GM23248 (cell line): ENCODE measurements at regions not wholly inside any gene's neighbourhood (a gene's known extent, or its start where the extent isn't known, plus 50 kb on each side); places are given as distances from the start of the nearest gene placed in this dataset.

Source experiments
- DNase-seq: peaks from one replicate; pipeline ENCODE4 v3.0.0-alpha.2; 2015
- H2AFZ ChIP-seq: fragments of 200-600 bp; sonication (generic); 2 replicates; pipeline ENCODE4 v1.6.1; 2016; ENCODE audit warnings: antibody characterized with exemption
- H3F3A ChIP-seq: fragments of 200-600 bp; sonication (generic); 2 replicates; pipeline ENCODE4 v1.6.1; 2016; ENCODE audit warnings: mild to moderate bottlenecking, antibody characterized with exemption, mixed run types; ENCODE audit not compliant: insufficient read depth
- H3K27ac ChIP-seq: fragments of 200-600 bp; sonication (generic); 2 replicates; pipeline ENCODE4 v1.5.1; 2016; ENCODE audit warnings: mild to moderate bottlenecking
- H3K27me3 ChIP-seq: fragments of 200-600 bp; sonication (generic); replicated peaks from 2 replicates; pipeline ENCODE4 v1.6.1; 2016; ENCODE audit warnings: mild to moderate bottlenecking; ENCODE audit not compliant: insufficient read depth
- H3K36me3 ChIP-seq: fragments of 200-600 bp; sonication (generic); 2 replicates; pipeline ENCODE4 v1.6.1; 2016; ENCODE audit warnings: low read depth, mild to moderate bottlenecking
- H3K4me1 ChIP-seq: fragments of 200-600 bp; sonication (generic); 2 replicates; pipeline ENCODE4 v1.6.1; 2016; ENCODE audit warnings: mild to moderate bottlenecking; ENCODE audit not compliant: insufficient read depth
- H3K4me2 ChIP-seq: fragments of 200-600 bp; sonication (generic); one replicate; pipeline ENCODE4 v1.6.1; 2016; ENCODE audit warnings: mild to moderate bottlenecking; ENCODE audit not compliant: unreplicated experiment
- H3K4me3 ChIP-seq: fragments of 200-600 bp; sonication (generic); 2 replicates; pipeline ENCODE4 v1.5.1; 2016; ENCODE audit warnings: mild to moderate bottlenecking
- H3K79me2 ChIP-seq: fragments of 200-600 bp; sonication (generic); 2 replicates; pipeline ENCODE4 v1.6.1; 2016; ENCODE audit warnings: mild to moderate bottlenecking; ENCODE audit not compliant: insufficient read depth
- H3K9ac ChIP-seq: fragments of 200-600 bp; sonication (generic); 2 replicates; pipeline ENCODE4 v1.6.1; 2016; ENCODE audit warnings: mild to moderate bottlenecking
- H3K9me2 ChIP-seq: fragments of 200-600 bp; sonication (generic); 2 replicates; pipeline ENCODE4 v1.6.1; 2016; ENCODE audit warnings: mixed run types, mild to moderate bottlenecking, moderate library complexity; ENCODE audit not compliant: insufficient read depth
- H3K9me3 ChIP-seq: fragments of 200-600 bp; sonication (generic); one replicate; pipeline ENCODE4 v1.6.1; 2017; ENCODE audit warnings: low read depth
- H4K20me1 ChIP-seq: fragments of 200-600 bp; sonication (generic); 2 replicates; pipeline ENCODE4 v1.6.0; 2016; ENCODE audit not compliant: insufficient read depth
- EZH2 ChIP-seq: fragments of 200-600 bp; sonication (generic); IDR thresholded peaks from 2 replicates; pipeline ENCODE4 v1.6.1; 2018; ENCODE audit warnings: antibody characterized with exemption, mild to moderate bottlenecking; ENCODE audit not compliant: insufficient read depth, poor library complexity, severe bottlenecking
- EZH2phosphoT487 ChIP-seq: fragments of 200-600 bp; sonication (generic); IDR thresholded peaks from 2 replicates; pipeline ENCODE4 v1.6.1; 2018; ENCODE audit warnings: antibody characterized with exemption, moderate library complexity, mild to moderate bottlenecking, low read depth; ENCODE audit not compliant: insufficient read depth
- WGBS, 2 experiments: methylation state at CpG; one replicate each; pipeline ENCODE4 v1.1.6; 2015 to 2017; ENCODE audit warnings: low lambda C conversion rate in 2 of 2, low coverage in 1 of 2; ENCODE audit errors: missing lambda C conversion rate in 2 of 2; 5-methylcytosine and 5-hydroxymethylcytosine counted together
- in situ Hi-C: fragments of 300-500 bp; cut with MboI; formaldehyde crosslinking; loops from 2 replicates; pipeline ENCODE4 v1.15.0; 2020

DNA sequence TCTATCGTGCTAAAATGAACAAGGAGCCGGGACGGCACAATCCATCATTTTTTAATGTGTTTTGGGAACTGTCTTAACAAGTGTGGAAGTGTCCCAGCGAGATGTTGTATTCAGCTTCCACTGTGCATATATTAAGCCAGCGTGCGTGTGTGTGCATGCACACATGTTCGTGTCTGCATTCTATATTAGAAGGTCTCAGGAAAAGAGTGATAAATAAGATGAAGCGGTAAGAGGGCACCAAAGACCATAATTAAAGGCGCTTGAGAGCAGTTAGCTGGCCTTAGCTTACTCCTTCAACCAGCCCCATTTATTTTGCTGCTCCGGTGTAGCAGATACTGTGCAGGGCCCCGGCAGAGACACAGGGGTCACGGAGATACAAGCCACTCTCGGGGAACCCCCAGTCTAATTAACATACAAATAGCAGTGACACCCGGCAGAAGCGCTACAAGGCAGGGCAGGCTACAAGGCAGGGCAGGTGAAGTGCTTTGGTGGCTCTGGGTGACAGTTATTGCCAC lies 206.5 kb upstream of the RREB1 start:
- TF ChIP-seq EZH2phosphoT487 (no peak), EZH2 (no peak)
- Histone ChIP-seq H3F3A (no peaks in the 10 kb centered on the region), H3K27me3 (no peaks in the 10 kb centered on the region; the same call in 1 of the 2 replicates), H3K4me1 (no peaks in the 10 kb centered on the region), H3K9me3 (no peaks in the 10 kb centered on the region), H3K27ac (no peak overlapping the region), H3K79me2 (no peaks in the 10 kb centered on the region), H3K36me3 (no peaks in the 10 kb centered on the region), H2AFZ (no peak overlapping the region), H3K4me3 (no peak overlapping the region), H3K9ac (no peak overlapping the region), H3K4me2 (no peak overlapping the region), H3K9me2 (no peaks in the 10 kb centered on the region), H4K20me1 (no peaks in the 10 kb centered on the region)
- in situ Hi-C loops: no loop called here
- DNase-seq: no peak
- WGBS, 2 experiments: 34 to 37% methylated on average over 15 of the region's 15 CpGs

GRCh38 chr6:6901945-6902344 lies 205.8 kb upstream of the RREB1 start:
- Histone ChIP-seq H3K4me2 (no peak overlapping the region), H3K36me3 (no peaks in the 10 kb centered on the region), H2AFZ (no peak overlapping the region), H3K9ac (no peak overlapping the region), H3K9me3 (no peaks in the 10 kb centered on the region), H3K4me3 (no peak overlapping the region), H4K20me1 (no peaks in the 10 kb centered on the region), H3K27me3 (no peaks in the 10 kb centered on the region; the same call in 1 of the 2 replicates), H3K4me1 (no peaks in the 10 kb centered on the region), H3K9me2 (no peaks in the 10 kb centered on the region), H3K79me2 (no peaks in the 10 kb centered on the region), H3F3A (no peaks in the 10 kb centered on the region), H3K27ac (no peak overlapping the region)
- TF ChIP-seq EZH2phosphoT487 (no peak), EZH2 (no peak)
- no peak for DNase-seq
- in situ Hi-C loops: no loop called here
- WGBS, 2 experiments: 70 to 74% methylated on average over 3 of the region's 3 CpGs

DNA sequence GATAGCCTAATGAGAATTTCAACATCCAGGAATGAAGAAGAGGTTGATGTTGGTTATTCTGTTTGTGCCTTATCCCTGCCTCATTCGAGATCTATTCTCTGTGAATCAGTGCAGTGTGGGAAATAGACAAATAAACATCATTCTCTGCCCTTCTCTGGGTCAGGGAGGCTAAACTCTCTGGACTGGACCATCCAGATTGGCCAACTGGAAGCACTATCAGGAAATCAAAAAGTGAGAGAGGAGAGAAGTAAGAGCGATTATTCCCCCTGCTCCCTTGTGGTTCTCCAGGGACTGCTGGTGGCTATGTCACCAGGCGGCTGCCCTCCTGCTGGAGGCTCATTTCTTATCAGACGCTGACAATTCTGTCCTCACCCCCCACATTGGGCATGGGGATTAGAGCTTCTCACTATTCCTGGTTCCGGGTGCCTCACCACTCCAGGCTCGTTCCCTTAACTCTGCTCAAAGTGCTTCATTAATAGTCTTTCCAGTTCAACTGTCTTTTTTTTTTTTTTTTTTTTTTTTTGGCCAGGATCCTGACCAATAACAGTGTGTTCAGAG lies 201.7 kb upstream of the RREB1 start:
- H3K27me3 ChIP-seq: no peaks in the 10 kb centered on the region; the same call in 1 of the 2 replicates
- H3K27ac ChIP-seq: no peak overlapping the region
- H2AFZ ChIP-seq: no peak overlapping the region
- no peak for TF ChIP-seq EZH2phosphoT487
- TF ChIP-seq EZH2: no peak
- H3F3A ChIP-seq: no peaks in the 10 kb centered on the region
- in situ Hi-C loops: no loop called here
- no peak overlapping the region for H3K4me2 ChIP-seq
- H3K36me3 ChIP-seq: no peaks in the 10 kb centered on the region
- no peaks in the 10 kb centered on the region for H3K79me2 ChIP-seq
- WGBS, 2 experiments: 56 to 57% methylated on average over 6 of the region's 6 CpGs
- no peak overlapping the region for H3K9ac ChIP-seq
- H3K9me2 ChIP-seq: no peaks in the 10 kb centered on the region
- H4K20me1 ChIP-seq: no peaks in the 10 kb centered on the region
- no peaks in the 10 kb centered on the region for H3K9me3 ChIP-seq
- no peak for DNase-seq
- H3K4me1 ChIP-seq: no peaks in the 10 kb centered on the region
- H3K4me3 ChIP-seq: no peak overlapping the region

GRCh38 chr6:6906570-6907213 lies 201.1 kb upstream of the RREB1 start:
- in situ Hi-C loops: no loop called here
- no peaks in the 10 kb centered on the region for H3K9me3 ChIP-seq
- H2AFZ ChIP-seq: no peak overlapping the region
- H3K36me3 ChIP-seq: no peaks in the 10 kb centered on the region
- no peaks in the 10 kb centered on the region for H3F3A ChIP-seq
- 63 to 64% methylated on average over 5 of the region's 5 CpGs for WGBS, 2 experiments
- no peaks in the 10 kb centered on the region for H4K20me1 ChIP-seq
- H3K27me3 ChIP-seq: no peaks in the 10 kb centered on the region
- no peak for DNase-seq
- H3K9ac ChIP-seq: no peak overlapping the region
- H3K79me2 ChIP-seq: no peaks in the 10 kb centered on the region
- no peaks in the 10 kb centered on the region for H3K9me2 ChIP-seq
- H3K4me2 ChIP-seq: no peak overlapping the region
- TF ChIP-seq EZH2phosphoT487 (no peak), EZH2 (no peak)
- no peaks in the 10 kb centered on the region for H3K4me1 ChIP-seq
- no peak overlapping the region for H3K27ac ChIP-seq
- H3K4me3 ChIP-seq: no peak overlapping the region
